HepG2 (cell line): ENCODE measurements at regions not wholly inside any gene's neighbourhood (a gene's known extent, or its start where the extent isn't known, plus 50 kb on each side); places are given as distances from the start of the nearest gene placed in this dataset.

Experiments used
- ARNTL ChIP-seq: sonication (generic); formaldehyde crosslinking; IDR thresholded peaks from 2 replicates; pipeline ENCODE4 v1.4.0; 2020; ENCODE audit warnings: mild to moderate bottlenecking, missing genetic modification reagents
- ASH2L ChIP-seq: fragments of 300-600, 200-600 bp; sonication (generic); IDR thresholded peaks from 2 replicates; pipeline ENCODE4 v1.7.0; 2017; ENCODE audit warnings: low read depth, mild to moderate bottlenecking, moderate library complexity, mixed read lengths, low read length; ENCODE audit not compliant: insufficient read length
- ATF3 ChIP-seq: sonication (generic); formaldehyde crosslinking; IDR thresholded peaks from 2 replicates; pipeline ENCODE4 v1.4.0; 2020; ENCODE audit warnings: missing genetic modification reagents
- CCDC6 ChIP-seq: sonication (generic); formaldehyde crosslinking; IDR thresholded peaks from 2 replicates; pipeline ENCODE4 v1.8.1; 2022; ENCODE audit warnings: mild to moderate bottlenecking, missing genetic modification reagents, moderate library complexity
- CEBPB ChIP-seq: IDR thresholded peaks from 2 replicates; pipeline ENCODE4 v1.6.1; 2011; ENCODE audit warnings: low read depth, low read length, improper control_type of control experiment, borderline replicate concordance
- DNMT1 ChIP-seq: sonication (generic); formaldehyde crosslinking; IDR thresholded peaks from 2 replicates; pipeline ENCODE4 v1.5.1; 2020; ENCODE audit warnings: mild to moderate bottlenecking, missing genetic modification reagents
- DNMT3B ChIP-seq: conservative IDR thresholded peaks from 2 replicates; pipeline ENCODE4 v1.6.1; 2016; ENCODE audit warnings: missing biosample characterization, control low read depth
- FOSL2 ChIP-seq: sonication (generic); formaldehyde crosslinking; IDR thresholded peaks from 2 replicates; pipeline ENCODE4 v1.4.0; 2020; ENCODE audit warnings: missing genetic modification reagents
- GFI1 ChIP-seq: sonication (generic); formaldehyde crosslinking; IDR thresholded peaks from 2 replicates; pipeline ENCODE4 v1.5.0; 2020; ENCODE audit warnings: missing genetic modification reagents, mild to moderate bottlenecking, borderline replicate concordance
- HNF4A ChIP-seq: sonication (generic); formaldehyde crosslinking; IDR thresholded peaks from 2 replicates; pipeline ENCODE4 v1.4.0; 2020; ENCODE audit warnings: missing genetic modification reagents
- HOXA9 ChIP-seq: sonication (generic); formaldehyde crosslinking; IDR thresholded peaks from 2 replicates; pipeline ENCODE4 v1.8.1; 2022; ENCODE audit warnings: missing genetic modification reagents, mild to moderate bottlenecking, moderate library complexity, borderline replicate concordance
- ISL2 ChIP-seq: sonication (generic); formaldehyde crosslinking; IDR thresholded peaks from 2 replicates; pipeline ENCODE4 v1.5.0; 2020; ENCODE audit warnings: missing genetic modification reagents
- MATR3 ChIP-seq: sonication (generic); formaldehyde crosslinking; IDR thresholded peaks from 2 replicates; pipeline ENCODE4 v1.4.0; 2020; ENCODE audit warnings: missing genetic modification reagents
- MAX ChIP-seq: IDR thresholded peaks from 2 replicates; pipeline ENCODE4 v1.6.1; 2012; ENCODE audit warnings: inconsistent platforms
- MTF2 ChIP-seq: sonication (generic); formaldehyde crosslinking; IDR thresholded peaks from 2 replicates; pipeline ENCODE4 v1.5.0; 2020; ENCODE audit warnings: missing genetic modification reagents, borderline replicate concordance
- MXD1 ChIP-seq: sonication (generic); formaldehyde crosslinking; IDR thresholded peaks from 2 replicates; pipeline ENCODE4 v1.4.0; 2020; ENCODE audit warnings: mild to moderate bottlenecking, missing genetic modification reagents
- MYC ChIP-seq: sonication (generic); formaldehyde crosslinking; IDR thresholded peaks from 2 replicates; pipeline ENCODE4 v1.9.0; 2021; ENCODE audit warnings: missing genetic modification reagents, borderline replicate concordance
- NR2F6 ChIP-seq, 2 experiments: IDR thresholded peaks; 2 replicates each; pipeline ENCODE4 v1.6.1; 2016; ENCODE audit warnings: antibody characterized with exemption in 1 of 2, mild to moderate bottlenecking in 1 of 2
- NR3C1 ChIP-seq: sonication (generic); formaldehyde crosslinking; IDR thresholded peaks from 2 replicates; pipeline ENCODE4 v1.4.0; 2020; ENCODE audit warnings: missing genetic modification reagents
- SOX6 ChIP-seq, 2 experiments: fragments of 450-650 bp in 1 of 2; sonication (generic) in 1 of 2; formaldehyde crosslinking in 1 of 2; IDR thresholded peaks; 2 replicates each; pipeline versions ENCODE4 v1.4.0 to v1.6.1; 2017 to 2020; ENCODE audit warnings: antibody characterized with exemption in 1 of 2, mild to moderate bottlenecking in 1 of 2, missing genetic modification reagents in 1 of 2
- TBX3 ChIP-seq: fragments of 450-650 bp; IDR thresholded peaks from 2 replicates; pipeline ENCODE4 v1.6.1; 2017; ENCODE audit warnings: antibody characterized with exemption, mild to moderate bottlenecking, inconsistent platforms, borderline replicate concordance
- ZNF138 ChIP-seq: sonication (generic); formaldehyde crosslinking; IDR thresholded peaks from 2 replicates; pipeline ENCODE4 v1.5.0; 2020; ENCODE audit warnings: mild to moderate bottlenecking, low read depth, missing genetic modification reagents
- ZNF205 ChIP-seq: IDR thresholded peaks from 2 replicates; pipeline ENCODE4 v1.6.1; 2018; ENCODE audit warnings: missing biosample characterization, missing genetic modification reagents
- ZNF282 ChIP-seq: fragments of 450-650 bp; IDR thresholded peaks from 2 replicates; pipeline ENCODE4 v1.6.1; 2018; ENCODE audit not compliant: partially characterized antibody
- ZNF382 ChIP-seq: sonication (generic); formaldehyde crosslinking; IDR thresholded peaks from 2 replicates; pipeline ENCODE4 v1.5.0; 2020; ENCODE audit warnings: missing genetic modification reagents, mild to moderate bottlenecking, borderline replicate concordance
- ZNF567 ChIP-seq: sonication (generic); formaldehyde crosslinking; IDR thresholded peaks from 2 replicates; pipeline ENCODE4 v1.8.1; 2023; ENCODE audit warnings: mild to moderate bottlenecking, missing genetic modification reagents, borderline replicate concordance
- ZNF580 ChIP-seq: IDR thresholded peaks from 2 replicates; pipeline ENCODE4 v1.6.1; 2016; ENCODE audit warnings: low read depth, borderline replicate concordance
- ZNF598 ChIP-seq: sonication (generic); formaldehyde crosslinking; IDR thresholded peaks from 2 replicates; pipeline ENCODE4 v1.5.1; 2020; ENCODE audit warnings: mild to moderate bottlenecking, missing genetic modification reagents, borderline replicate concordance
- ZNF614 ChIP-seq: IDR thresholded peaks from 2 replicates; pipeline ENCODE4 v1.6.1; 2018; ENCODE audit warnings: missing biosample characterization, missing genetic modification reagents, inconsistent platforms, borderline replicate concordance
- ZNF776 ChIP-seq: sonication (generic); formaldehyde crosslinking; IDR thresholded peaks from 2 replicates; pipeline ENCODE4 v1.4.0; 2020; ENCODE audit warnings: mild to moderate bottlenecking, missing genetic modification reagents
- ZNF883 ChIP-seq: sonication (generic); formaldehyde crosslinking; IDR thresholded peaks from 2 replicates; pipeline ENCODE4 v1.5.1; 2020; ENCODE audit warnings: mild to moderate bottlenecking, missing genetic modification reagents; ENCODE audit errors: not compliant biosample characterization

GRCh38 chr3:148255981-148256969, 441.4 kb upstream of the AGTR1 start (continued):
- TF ChIP-seq SOX6 (IDR thresholded peaks at IDR 0.05) (no peak), SOX6 (CRISPR knock-in tag; IDR thresholded peaks at IDR 0.05) (peak; percentile 87), ZNF282 (no peak), CEBPB (peak; percentile 72; the same call in 1 of the 2 replicates), HNF4A (CRISPR knock-in tag) (peak; percentile 77), ZNF614 (peak; percentile 83; the same call in 1 of the 2 replicates), MYC (no peak), HOXA9 (CRISPR knock-in tag) (no peak), ZNF883 (CRISPR knock-in tag) (no peak), GFI1 (CRISPR knock-in tag) (no peak), TBX3 (peak; percentile 66), DNMT3B (CRISPR knock-in tag) (no peak), ZNF598 (CRISPR knock-in tag) (no peak), NR3C1 (CRISPR knock-in tag) (no peak), FOSL2 (0 out of 2 replicates have a peak, but pooled peaks have one; percentile 6), MXD1 (CRISPR knock-in tag) (no peak), CCDC6 (CRISPR knock-in tag) (no peak), MTF2 (CRISPR knock-in tag) (no peak), ISL2 (CRISPR knock-in tag) (peak; percentile 41; the same call in 1 of the 2 replicates), ASH2L (peak; percentile 96), ZNF138 (CRISPR knock-in tag) (no peak), ZNF776 (CRISPR knock-in tag) (no peak), NR2F6 (IDR thresholded peaks at IDR 0.05) (peak; percentile 11), NR2F6 (CRISPR knock-in tag; IDR thresholded peaks at IDR 0.05) (no peak), ATF3 (CRISPR knock-in tag) (no peak), MAX (no peak), MATR3 (no peak), ZNF205 (CRISPR knock-in tag) (peak; percentile 99), DNMT1 (no peak), ARNTL (CRISPR knock-in tag) (no peak), ZNF580 (CRISPR knock-in tag) (0 out of 2 replicates have a peak, but pooled peaks have one; percentile 25), ZNF567 (CRISPR knock-in tag) (0 out of 2 replicates have a peak, but pooled peaks have one; percentile 53), ZNF382 (CRISPR knock-in tag) (no peak)
